GM10266 (cell line): ENCODE measurements at regions not wholly inside any gene's neighbourhood (a gene's known extent, or its start where the extent isn't known, plus 50 kb on each side); places are given as distances from the start of the nearest gene placed in this dataset.

ENCODE experiments used
- DNase-seq: peaks from one replicate; pipeline ENCODE4 v3.0.0; 2012; ENCODE audit errors: extremely low spot score
- TF ChIP-seq, protein P1 (sequence below): IDR thresholded peaks from 2 replicates; pipeline ENCODE4 v1.5.1; 2012; ENCODE audit warnings: mild to moderate bottlenecking, low read depth; ENCODE audit not compliant: control insufficient read depth, insufficient read depth; ENCODE audit errors: missing control alignments

DNA sequence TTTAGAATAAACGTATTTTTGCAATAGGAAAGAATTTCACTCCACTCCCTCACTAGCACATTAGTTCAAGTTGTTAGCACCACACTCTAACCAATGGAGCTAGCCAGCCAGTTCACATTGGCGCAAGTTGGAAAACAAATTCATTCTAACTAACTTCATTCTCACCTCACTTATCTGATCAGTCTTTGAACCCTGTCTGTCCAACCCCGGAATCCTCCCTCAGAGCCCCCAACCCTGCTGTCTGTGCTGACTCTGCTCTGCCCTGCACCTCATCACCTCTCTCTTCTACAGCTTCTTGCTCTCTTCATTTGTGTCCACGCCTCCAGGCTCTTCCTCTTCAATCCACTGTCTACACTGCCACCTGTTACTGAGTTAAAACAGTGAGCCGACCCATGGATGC is 356.5 kb downstream of the IRS1 start:
- no peak for DNase-seq
- TF ChIP-seq, protein P1, sequence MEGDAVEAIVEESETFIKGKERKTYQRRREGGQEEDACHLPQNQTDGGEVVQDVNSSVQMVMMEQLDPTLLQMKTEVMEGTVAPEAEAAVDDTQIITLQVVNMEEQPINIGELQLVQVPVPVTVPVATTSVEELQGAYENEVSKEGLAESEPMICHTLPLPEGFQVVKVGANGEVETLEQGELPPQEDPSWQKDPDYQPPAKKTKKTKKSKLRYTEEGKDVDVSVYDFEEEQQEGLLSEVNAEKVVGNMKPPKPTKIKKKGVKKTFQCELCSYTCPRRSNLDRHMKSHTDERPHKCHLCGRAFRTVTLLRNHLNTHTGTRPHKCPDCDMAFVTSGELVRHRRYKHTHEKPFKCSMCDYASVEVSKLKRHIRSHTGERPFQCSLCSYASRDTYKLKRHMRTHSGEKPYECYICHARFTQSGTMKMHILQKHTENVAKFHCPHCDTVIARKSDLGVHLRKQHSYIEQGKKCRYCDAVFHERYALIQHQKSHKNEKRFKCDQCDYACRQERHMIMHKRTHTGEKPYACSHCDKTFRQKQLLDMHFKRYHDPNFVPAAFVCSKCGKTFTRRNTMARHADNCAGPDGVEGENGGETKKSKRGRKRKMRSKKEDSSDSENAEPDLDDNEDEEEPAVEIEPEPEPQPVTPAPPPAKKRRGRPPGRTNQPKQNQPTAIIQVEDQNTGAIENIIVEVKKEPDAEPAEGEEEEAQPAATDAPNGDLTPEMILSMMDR: no peak

DNA sequence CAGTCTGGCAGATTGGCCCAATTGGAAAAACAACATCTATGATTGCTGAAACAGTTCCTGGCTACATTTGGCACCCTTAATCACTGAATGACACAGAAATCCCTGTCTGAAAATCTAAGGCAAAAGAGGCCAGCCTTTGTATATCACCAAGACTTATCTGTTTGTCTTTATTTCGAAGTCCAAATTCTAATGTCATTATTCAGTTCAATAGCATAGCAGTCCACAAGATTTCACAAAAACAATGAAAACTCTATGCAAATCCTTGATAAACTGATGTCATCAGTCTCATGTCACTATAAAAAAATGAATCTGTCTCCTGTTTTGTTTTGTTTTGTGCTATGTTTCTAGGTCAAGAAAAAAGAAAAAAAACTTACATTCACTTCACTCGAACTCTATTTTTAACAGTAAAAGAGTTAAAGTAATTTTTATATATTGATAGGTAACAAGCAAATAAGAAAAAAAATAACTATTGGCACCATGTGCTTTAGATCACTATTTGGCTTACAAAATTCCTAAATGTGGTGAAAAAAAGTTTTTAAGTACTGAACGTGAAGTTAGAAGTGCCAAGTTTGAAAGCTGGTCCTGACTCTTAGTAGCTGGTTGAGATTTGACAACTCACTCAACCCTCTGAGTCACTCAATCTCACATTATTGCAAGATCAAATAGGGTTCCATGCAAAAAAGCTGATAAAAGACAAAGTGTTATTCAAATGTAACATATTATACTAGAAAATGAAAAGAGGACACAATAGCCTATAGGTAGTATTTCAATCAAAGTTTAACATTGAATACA is 359.3 kb downstream of the IRS1 start:
- DNase-seq: no peak
- TF ChIP-seq, protein P1: no peak

DNA sequence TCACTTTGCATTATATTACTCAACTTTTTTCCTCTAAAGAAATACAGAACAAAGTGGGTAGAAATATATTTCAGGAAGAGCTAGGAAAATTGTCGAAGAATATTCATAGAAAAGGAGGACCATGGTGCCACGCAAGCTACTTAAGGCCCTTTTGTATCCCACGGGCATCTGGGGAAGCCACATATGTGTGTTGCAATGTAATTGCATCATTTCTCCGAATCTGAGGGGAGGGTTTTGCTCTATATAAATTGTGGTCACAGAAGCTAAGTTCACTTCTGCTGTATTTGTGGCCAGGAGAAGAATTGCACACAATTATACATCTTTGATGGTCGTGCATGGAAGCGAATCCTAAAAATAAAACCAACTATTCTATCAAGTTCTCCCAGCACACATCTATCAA is 360.3 kb downstream of the IRS1 start:
- no peak for DNase-seq
- TF ChIP-seq, protein P1: no peak

- no peak for DNase-seq
- TF ChIP-seq, protein P1: no peak
These were observed 364.5 kb downstream of the IRS1 start for GRCh38 chr2:226435146-226435545.

DNA sequence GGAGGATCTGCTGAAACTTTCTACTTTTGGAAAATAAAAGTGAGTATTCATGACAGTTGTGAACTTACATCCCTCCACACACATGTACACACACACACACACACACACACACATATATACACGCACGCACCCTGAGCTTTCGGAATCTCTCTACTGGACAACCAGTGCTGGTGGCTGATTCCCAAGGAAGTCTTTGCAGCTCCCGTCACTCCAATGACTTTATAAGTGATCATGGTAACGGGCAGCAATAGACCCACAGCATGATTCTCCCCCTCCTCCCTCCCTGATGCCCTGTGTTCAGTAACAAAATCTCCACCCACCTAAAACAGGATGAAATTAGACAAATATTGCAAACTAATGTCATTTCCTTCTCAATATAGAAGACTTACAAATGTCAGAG is 364.9 kb downstream of the IRS1 start:
- TF ChIP-seq, protein P1: no peak
- no peak for DNase-seq

DNA sequence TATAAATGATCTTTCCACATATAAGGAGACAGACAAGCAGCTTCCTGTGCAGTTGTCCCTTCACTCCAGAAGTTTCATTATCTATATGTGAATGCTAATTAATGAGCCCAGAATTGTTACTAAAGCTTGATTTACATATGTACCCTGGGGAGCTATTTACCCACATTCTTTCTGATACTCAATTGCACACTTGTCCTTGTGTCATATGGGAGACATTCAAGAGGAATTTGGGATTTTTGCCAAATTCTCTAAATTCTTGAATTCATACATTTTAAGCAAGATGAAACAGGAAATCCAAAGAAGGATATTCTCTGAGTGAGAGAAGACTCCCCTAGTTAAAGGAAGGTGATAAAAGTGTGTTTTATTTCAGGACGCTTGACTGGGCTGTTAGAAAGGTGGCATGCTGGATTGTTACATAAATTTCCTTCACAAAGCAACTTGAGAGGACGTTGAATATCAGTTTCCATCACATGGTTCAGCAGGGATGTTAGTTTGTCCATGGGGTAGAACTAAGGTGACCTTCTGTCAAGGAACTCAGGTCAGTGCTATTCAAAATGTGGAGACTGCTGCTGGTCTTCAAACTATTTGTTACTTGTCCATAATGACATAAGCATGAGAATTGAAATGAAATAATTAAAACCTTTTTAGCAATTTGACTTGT is 368.2 kb downstream of the IRS1 start:
- no peak for DNase-seq
- TF ChIP-seq, protein P1: no peak

GRCh38 chr2:226429476-226429875 is 370.1 kb downstream of the IRS1 start:
- no peak for DNase-seq
- TF ChIP-seq, protein P1: no peak
